ENCODE measurements at regions not wholly inside any gene's neighbourhood (a gene's known extent, or its start where the extent isn't known, plus 50 kb on each side); places are given as distances from the start of the nearest gene placed in this dataset.

- TF ChIP-seq, protein P1, sequence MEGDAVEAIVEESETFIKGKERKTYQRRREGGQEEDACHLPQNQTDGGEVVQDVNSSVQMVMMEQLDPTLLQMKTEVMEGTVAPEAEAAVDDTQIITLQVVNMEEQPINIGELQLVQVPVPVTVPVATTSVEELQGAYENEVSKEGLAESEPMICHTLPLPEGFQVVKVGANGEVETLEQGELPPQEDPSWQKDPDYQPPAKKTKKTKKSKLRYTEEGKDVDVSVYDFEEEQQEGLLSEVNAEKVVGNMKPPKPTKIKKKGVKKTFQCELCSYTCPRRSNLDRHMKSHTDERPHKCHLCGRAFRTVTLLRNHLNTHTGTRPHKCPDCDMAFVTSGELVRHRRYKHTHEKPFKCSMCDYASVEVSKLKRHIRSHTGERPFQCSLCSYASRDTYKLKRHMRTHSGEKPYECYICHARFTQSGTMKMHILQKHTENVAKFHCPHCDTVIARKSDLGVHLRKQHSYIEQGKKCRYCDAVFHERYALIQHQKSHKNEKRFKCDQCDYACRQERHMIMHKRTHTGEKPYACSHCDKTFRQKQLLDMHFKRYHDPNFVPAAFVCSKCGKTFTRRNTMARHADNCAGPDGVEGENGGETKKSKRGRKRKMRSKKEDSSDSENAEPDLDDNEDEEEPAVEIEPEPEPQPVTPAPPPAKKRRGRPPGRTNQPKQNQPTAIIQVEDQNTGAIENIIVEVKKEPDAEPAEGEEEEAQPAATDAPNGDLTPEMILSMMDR (CRISPR knock-in tag; IDR thresholded peaks at IDR 0.05) = no peak
- TF ChIP-seq, protein P2, sequence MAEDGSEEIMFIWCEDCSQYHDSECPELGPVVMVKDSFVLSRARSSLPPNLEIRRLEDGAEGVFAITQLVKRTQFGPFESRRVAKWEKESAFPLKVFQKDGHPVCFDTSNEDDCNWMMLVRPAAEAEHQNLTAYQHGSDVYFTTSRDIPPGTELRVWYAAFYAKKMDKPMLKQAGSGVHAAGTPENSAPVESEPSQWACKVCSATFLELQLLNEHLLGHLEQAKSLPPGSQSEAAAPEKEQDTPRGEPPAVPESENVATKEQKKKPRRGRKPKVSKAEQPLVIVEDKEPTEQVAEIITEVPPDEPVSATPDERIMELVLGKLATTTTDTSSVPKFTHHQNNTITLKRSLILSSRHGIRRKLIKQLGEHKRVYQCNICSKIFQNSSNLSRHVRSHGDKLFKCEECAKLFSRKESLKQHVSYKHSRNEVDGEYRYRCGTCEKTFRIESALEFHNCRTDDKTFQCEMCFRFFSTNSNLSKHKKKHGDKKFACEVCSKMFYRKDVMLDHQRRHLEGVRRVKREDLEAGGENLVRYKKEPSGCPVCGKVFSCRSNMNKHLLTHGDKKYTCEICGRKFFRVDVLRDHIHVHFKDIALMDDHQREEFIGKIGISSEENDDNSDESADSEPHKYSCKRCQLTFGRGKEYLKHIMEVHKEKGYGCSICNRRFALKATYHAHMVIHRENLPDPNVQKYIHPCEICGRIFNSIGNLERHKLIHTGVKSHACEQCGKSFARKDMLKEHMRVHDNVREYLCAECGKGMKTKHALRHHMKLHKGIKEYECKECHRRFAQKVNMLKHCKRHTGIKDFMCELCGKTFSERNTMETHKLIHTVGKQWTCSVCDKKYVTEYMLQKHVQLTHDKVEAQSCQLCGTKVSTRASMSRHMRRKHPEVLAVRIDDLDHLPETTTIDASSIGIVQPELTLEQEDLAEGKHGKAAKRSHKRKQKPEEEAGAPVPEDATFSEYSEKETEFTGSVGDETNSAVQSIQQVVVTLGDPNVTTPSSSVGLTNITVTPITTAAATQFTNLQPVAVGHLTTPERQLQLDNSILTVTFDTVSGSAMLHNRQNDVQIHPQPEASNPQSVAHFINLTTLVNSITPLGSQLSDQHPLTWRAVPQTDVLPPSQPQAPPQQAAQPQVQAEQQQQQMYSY (CRISPR knock-in tag; IDR thresholded peaks at IDR 0.05) = no peak
- TF ChIP-seq HNRNPUL1 (IDR thresholded peaks at IDR 0.05; ENCODE audit: low read depth, low read length) (no peak), ZNF775 (CRISPR knock-in tag; IDR thresholded peaks at IDR 0.05; ENCODE audit: borderline replicate concordance) (no peak), ZNF580 (CRISPR knock-in tag; IDR thresholded peaks at IDR 0.05; ENCODE audit: borderline replicate concordance, low read depth) (no peak), ZNF33B (CRISPR knock-in tag; IDR thresholded peaks at IDR 0.05) (no peak), NFIC (IDR thresholded peaks at IDR 0.05; ENCODE audit: low read length) (no peak), ZSCAN9 (CRISPR knock-in tag; IDR thresholded peaks at IDR 0.05; ENCODE audit: borderline replicate concordance) (no peak), ZNF557 (CRISPR knock-in tag; IDR thresholded peaks at IDR 0.05) (no peak), MYC (CRISPR knock-in tag; IDR thresholded peaks at IDR 0.05; ENCODE audit: borderline replicate concordance) (no peak), IRF2 (CRISPR knock-in tag; IDR thresholded peaks at IDR 0.05) (no peak)
These were observed 116.3 kb upstream of the PPP2R2D start for GRCh38 chr10:131784363-131785120.
